KMS-11 (cell line): ENCODE measurements at regions not wholly inside any gene's neighbourhood (a gene's known extent, or its start where the extent isn't known, plus 50 kb on each side); places are given as distances from the start of the nearest gene placed in this dataset.

Experiments
- H2AFZ ChIP-seq: fragments of 200-600 bp; sonication (generic); 2 replicates; pipeline ENCODE4 v1.6.1; 2016; ENCODE audit warnings: antibody characterized with exemption, mixed run types, low read depth
- H3K27ac ChIP-seq: fragments of 200-600 bp; sonication (generic); 2 replicates; pipeline ENCODE4 v1.6.1; 2016; ENCODE audit warnings: mild to moderate bottlenecking, mixed run types
- H3K27me3 ChIP-seq: fragments of 200-600 bp; sonication (generic); 2 replicates; pipeline ENCODE4 v1.6.1; 2017; ENCODE audit warnings: mild to moderate bottlenecking, low read depth, mixed run types, moderate library complexity; ENCODE audit not compliant: insufficient read depth
- H3K36me3 ChIP-seq: fragments of 200-600 bp; sonication (generic); 2 replicates; pipeline ENCODE4 v1.6.1; 2017; ENCODE audit warnings: mild to moderate bottlenecking, mixed run types; ENCODE audit not compliant: insufficient read depth
- H3K4me1 ChIP-seq: fragments of 200-600 bp; sonication (generic); 2 replicates; pipeline ENCODE4 v1.6.1; 2016; ENCODE audit warnings: mild to moderate bottlenecking, low read depth, mixed run types; ENCODE audit not compliant: poor library complexity, severe bottlenecking
- H3K4me2 ChIP-seq: fragments of 200-600 bp; sonication (generic); 2 replicates; pipeline ENCODE4 v1.7.0; 2016; ENCODE audit warnings: mild to moderate bottlenecking, mixed run types
- H3K4me3 ChIP-seq: fragments of 200-600 bp; sonication (generic); IDR thresholded peaks from 2 replicates; pipeline ENCODE4 v1.6.1; 2017; ENCODE audit warnings: low read depth, low read length, mixed read lengths; ENCODE audit not compliant: insufficient read depth
- H3K79me2 ChIP-seq: fragments of 200-600 bp; sonication (generic); 2 replicates; pipeline ENCODE4 v1.6.1; 2016; ENCODE audit warnings: low read depth, mixed run types; ENCODE audit not compliant: insufficient read depth
- H3K9ac ChIP-seq: fragments of 200-600 bp; sonication (generic); 2 replicates; pipeline ENCODE4 v1.6.1; 2016; ENCODE audit warnings: mild to moderate bottlenecking, mixed run types
- H4K20me1 ChIP-seq: fragments of 200-600 bp; sonication (generic); 2 replicates; pipeline ENCODE4 v1.6.1; 2016; ENCODE audit warnings: mild to moderate bottlenecking, mixed run types; ENCODE audit not compliant: insufficient read depth
- TF ChIP-seq, protein P1 (sequence below): fragments of 200-600 bp; sonication (generic); conservative IDR thresholded peaks from 2 replicates; pipeline ENCODE4 v1.6.1; 2017; ENCODE audit warnings: low read depth, mild to moderate bottlenecking, antibody characterized with exemption, low read length, moderate library complexity, mixed read lengths

DNA sequence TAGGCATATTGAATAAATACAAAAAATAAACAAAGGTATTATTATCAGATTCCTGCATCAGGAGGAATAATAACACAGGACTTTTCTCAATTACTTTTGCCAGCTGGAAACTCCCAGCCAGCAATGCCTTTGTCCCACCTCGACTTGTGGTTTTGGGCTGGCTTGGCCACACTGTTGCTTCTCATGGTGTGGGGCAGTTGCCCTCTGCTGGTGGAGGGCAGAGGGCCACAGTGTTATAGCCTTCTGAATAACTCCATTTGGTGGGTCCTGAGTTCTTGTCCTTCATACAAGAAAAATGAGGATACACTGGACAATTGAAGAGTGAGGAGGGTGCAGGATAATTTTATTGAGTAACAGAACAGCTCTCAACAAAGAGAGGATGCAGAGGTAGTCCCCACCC is 1206.0 kb upstream of the ADGRL3 start:
- Histone ChIP-seq H3K36me3 (no peaks in the 10 kb centered on the region), H3K79me2 (no peaks in the 10 kb centered on the region), H3K27ac (no peak overlapping the region), H3K4me2 (no peak overlapping the region), H3K9ac (no peak overlapping the region), H2AFZ (no peak overlapping the region), H4K20me1 (no peaks in the 10 kb centered on the region), H3K4me1 (no peaks in the 10 kb centered on the region), H3K27me3 (no peaks in the 10 kb centered on the region), H3K4me3 (no peak overlapping the region)
- TF ChIP-seq, protein P1, sequence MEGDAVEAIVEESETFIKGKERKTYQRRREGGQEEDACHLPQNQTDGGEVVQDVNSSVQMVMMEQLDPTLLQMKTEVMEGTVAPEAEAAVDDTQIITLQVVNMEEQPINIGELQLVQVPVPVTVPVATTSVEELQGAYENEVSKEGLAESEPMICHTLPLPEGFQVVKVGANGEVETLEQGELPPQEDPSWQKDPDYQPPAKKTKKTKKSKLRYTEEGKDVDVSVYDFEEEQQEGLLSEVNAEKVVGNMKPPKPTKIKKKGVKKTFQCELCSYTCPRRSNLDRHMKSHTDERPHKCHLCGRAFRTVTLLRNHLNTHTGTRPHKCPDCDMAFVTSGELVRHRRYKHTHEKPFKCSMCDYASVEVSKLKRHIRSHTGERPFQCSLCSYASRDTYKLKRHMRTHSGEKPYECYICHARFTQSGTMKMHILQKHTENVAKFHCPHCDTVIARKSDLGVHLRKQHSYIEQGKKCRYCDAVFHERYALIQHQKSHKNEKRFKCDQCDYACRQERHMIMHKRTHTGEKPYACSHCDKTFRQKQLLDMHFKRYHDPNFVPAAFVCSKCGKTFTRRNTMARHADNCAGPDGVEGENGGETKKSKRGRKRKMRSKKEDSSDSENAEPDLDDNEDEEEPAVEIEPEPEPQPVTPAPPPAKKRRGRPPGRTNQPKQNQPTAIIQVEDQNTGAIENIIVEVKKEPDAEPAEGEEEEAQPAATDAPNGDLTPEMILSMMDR, result peak; percentile 44

DNA sequence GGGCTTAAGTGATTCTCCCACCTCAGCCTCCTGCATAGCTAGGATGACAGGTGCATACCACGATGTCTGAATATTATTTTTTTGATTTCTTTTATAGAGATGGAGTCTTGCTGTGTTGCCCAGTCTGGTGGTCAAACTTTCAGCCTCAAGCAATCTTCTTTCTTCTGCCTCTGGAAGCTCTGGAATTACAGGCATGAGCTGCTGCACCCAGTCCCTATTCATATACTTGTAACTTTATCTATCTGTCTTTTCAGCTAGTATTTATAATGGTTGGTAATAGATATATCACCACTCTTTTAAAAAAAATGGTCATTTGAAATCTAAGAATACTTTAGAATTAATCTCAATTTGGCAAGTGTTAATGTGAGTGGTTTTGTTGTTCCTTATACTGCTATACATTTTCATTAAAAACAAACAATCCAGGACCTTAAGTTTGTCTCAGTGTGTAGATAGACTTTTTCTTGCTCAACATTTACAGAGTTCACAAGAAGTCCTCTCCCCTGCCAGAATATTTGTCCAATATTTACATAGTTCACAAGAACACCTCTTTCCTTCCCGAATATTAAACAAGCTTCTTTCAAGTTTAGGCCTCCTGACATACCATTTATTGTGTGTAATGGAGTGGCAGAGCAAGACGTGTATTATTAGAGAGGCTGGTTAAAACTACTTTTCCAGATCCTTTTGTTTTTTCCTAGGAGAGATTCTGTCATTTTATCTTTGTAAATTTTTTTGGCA is 1197.4 kb upstream of the ADGRL3 start:
- no peaks in the 10 kb centered on the region for H3K4me1 ChIP-seq
- H3K27me3 ChIP-seq, result no peaks in the 10 kb centered on the region
- H3K79me2 ChIP-seq, result no peaks in the 10 kb centered on the region
- TF ChIP-seq, protein P1, result no peak
- no peak overlapping the region for H2AFZ ChIP-seq
- no peaks in the 10 kb centered on the region for H4K20me1 ChIP-seq
- no peak overlapping the region for H3K9ac ChIP-seq
- H3K4me3 ChIP-seq, result no peak overlapping the region
- H3K27ac ChIP-seq, result no peak overlapping the region
- no peaks in the 10 kb centered on the region for H3K36me3 ChIP-seq
- H3K4me2 ChIP-seq, result no peak overlapping the region

DNA sequence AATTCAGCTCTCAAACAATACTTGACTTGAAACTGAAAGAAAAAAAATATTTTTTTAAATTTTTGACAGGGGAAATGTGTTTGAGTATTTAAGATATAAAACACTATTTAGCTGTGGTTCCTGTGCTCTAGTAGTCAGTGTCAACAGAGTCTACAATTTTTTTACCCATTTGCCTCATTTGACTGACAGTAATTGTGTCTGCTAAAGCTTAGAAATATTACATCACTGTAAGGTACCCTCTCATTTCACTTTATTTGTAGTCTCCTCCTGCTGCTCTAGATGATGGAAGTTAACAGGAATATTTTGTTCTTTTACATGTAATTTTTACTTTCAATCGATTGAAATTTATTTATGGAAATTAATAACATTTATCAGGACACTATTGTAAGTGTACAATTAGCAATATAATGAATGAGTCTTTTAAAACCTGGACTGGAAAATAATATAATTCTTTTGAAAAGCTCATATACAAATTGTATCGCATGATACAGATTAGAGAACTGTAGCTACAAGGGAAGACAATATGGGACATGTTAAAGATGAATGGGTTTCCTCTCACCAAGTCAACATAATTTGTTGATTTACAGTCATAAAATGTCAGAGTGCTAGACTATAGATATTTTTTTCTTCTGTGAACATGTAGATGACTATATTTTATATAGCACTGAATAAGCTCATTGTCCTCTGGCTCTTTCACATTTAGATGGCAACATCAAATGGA is 1186.5 kb upstream of the ADGRL3 start:
- Histone ChIP-seq H3K79me2 (no peaks in the 10 kb centered on the region), H3K27me3 (no peaks in the 10 kb centered on the region), H3K4me3 (no peak overlapping the region), H3K27ac (no peak overlapping the region), H3K4me1 (no peaks in the 10 kb centered on the region), H3K9ac (no peak overlapping the region), H2AFZ (no peak overlapping the region), H3K36me3 (no peaks in the 10 kb centered on the region), H3K4me2 (no peak overlapping the region), H4K20me1 (no peaks in the 10 kb centered on the region)
- TF ChIP-seq, protein P1, result no peak

DNA sequence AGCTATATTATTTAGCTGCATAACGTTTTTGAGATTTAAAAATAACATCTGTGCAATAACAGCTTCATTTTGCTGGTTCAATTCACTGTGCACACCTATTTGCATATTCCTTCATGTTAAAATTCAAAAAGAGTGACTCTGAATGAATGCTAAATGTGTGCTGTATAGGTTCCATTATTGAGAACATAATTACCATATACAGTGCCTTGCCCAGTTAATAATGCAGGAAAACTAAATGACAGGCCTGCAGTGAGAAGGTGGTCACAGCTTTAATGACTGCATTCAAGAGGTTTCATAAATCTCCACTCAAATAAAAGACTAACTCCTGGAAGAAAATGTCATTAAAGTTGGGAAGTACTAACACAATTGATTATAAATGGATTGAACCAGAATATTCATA is 1183.2 kb upstream of the ADGRL3 start:
- H3K4me2 ChIP-seq, result no peak overlapping the region
- no peaks in the 10 kb centered on the region for H3K36me3 ChIP-seq
- H3K79me2 ChIP-seq, result no peaks in the 10 kb centered on the region
- no peaks in the 10 kb centered on the region for H3K4me1 ChIP-seq
- no peaks in the 10 kb centered on the region for H4K20me1 ChIP-seq
- no peak overlapping the region for H3K4me3 ChIP-seq
- TF ChIP-seq, protein P1, result no peak
- no peak overlapping the region for H3K9ac ChIP-seq
- no peaks in the 10 kb centered on the region for H3K27me3 ChIP-seq
- no peak overlapping the region for H3K27ac ChIP-seq
- H2AFZ ChIP-seq, result no peak overlapping the region
